ENCODE measurements at regions not wholly inside any gene's neighbourhood (a gene's known extent, or its start where the extent isn't known, plus 50 kb on each side); places are given as distances from the start of the nearest gene placed in this dataset.

DNA sequence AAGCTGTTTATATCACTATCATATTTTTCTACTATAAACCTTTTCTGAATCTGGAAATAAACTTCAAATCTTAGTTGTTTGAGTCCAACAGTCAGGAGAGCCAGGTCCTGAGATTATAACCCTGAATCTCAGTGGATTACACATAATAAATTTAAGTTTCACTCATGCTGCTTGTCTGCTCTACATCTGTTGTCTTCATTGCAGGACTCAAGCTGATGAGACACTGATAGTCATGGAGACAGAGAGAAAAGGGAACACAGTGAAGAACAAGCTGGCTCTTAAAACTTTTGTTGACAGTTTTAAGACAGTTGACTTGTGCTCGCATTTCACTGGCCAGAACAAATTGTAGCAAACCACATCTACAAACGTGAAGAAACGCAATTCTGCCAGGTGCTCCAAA is 327.0 kb upstream of the CTSO start:
- H3K9me3 ChIP-seq (ENCODE audit: control extremely low read depth in 1 of 3, control insufficient read depth in 2 of 3, insufficient read depth in 1 of 3, low read length in 2 of 3), result peaks cover 0 to 1% (median 0%) of the 10 kb centered on the region in 3 donors
- Mint-ChIP-seq H3K4me3 (no peak overlapping the region), H3K27me3 (no peaks in the 10 kb centered on the region), H3K27ac (no peak overlapping the region), H3K4me1 (no peaks in the 10 kb centered on the region), H3K9me3 (ENCODE audit: insufficient read depth) (peaks cover 4% of the 10 kb centered on the region)
- no peaks in the 10 kb centered on the region for H3K4me1 ChIP-seq (ENCODE audit: control insufficient read depth in 2 of 2, insufficient read depth in 2 of 2, low read length in 2 of 2)
- H3K36me3 ChIP-seq (replicated peaks in 1 of 2; ENCODE audit: control extremely low read depth in 1 of 2, control insufficient read depth in 1 of 2, extremely low read depth in 1 of 2, insufficient read depth in 2 of 2, low read length in 1 of 2), result no peaks in the 10 kb centered on the region
- WGBS (ENCODE audit: insufficient coverage), result no CpG with 5 or more reads among the region's 3 CpGs
- H4K20me1 ChIP-seq (ENCODE audit: control insufficient read depth, insufficient read depth, low read length, poor library complexity, severe bottlenecking), result no peaks in the 10 kb centered on the region
- no peak overlapping the region for H3K9ac ChIP-seq (ENCODE audit: low read length)
- intact Hi-C loops (cut with micrococcal nuclease), result no loop called here
- ChIA-PET POLR2A (no interaction called here), CTCF (no interaction called here)
- H3K27me3 ChIP-seq (replicated peaks in 1 of 4; ENCODE audit: control extremely low read depth in 1 of 4, control insufficient read depth in 3 of 4, insufficient read depth in 4 of 4, low read length in 3 of 4), result no peaks in the 10 kb centered on the region
- no peak overlapping the region for H2AFZ ChIP-seq (ENCODE audit: insufficient read depth, low read depth, low read length, poor library complexity, severe bottlenecking)
- no peak for ATAC-seq (ENCODE audit: low read depth)
- H3K79me2 ChIP-seq (ENCODE audit: control insufficient read depth, insufficient read depth, low read length), result no peaks in the 10 kb centered on the region
- no peak for TF ChIP-seq EZH2 (IDR thresholded peaks at IDR 0.05; ENCODE audit: borderline replicate concordance, insufficient read depth, low read depth, low read length, poor library complexity, severe bottlenecking)
- TF ChIP-seq, protein P1, sequence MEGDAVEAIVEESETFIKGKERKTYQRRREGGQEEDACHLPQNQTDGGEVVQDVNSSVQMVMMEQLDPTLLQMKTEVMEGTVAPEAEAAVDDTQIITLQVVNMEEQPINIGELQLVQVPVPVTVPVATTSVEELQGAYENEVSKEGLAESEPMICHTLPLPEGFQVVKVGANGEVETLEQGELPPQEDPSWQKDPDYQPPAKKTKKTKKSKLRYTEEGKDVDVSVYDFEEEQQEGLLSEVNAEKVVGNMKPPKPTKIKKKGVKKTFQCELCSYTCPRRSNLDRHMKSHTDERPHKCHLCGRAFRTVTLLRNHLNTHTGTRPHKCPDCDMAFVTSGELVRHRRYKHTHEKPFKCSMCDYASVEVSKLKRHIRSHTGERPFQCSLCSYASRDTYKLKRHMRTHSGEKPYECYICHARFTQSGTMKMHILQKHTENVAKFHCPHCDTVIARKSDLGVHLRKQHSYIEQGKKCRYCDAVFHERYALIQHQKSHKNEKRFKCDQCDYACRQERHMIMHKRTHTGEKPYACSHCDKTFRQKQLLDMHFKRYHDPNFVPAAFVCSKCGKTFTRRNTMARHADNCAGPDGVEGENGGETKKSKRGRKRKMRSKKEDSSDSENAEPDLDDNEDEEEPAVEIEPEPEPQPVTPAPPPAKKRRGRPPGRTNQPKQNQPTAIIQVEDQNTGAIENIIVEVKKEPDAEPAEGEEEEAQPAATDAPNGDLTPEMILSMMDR (IDR thresholded peaks at IDR 0.05), result no peak
- H3K4me3 ChIP-seq (ENCODE audit: control extremely low read depth in 1 of 5, extremely low read depth in 1 of 5, insufficient read depth in 1 of 5, low read depth in 2 of 5, low read length in 4 of 5), result no peak overlapping the region
- H3K27ac ChIP-seq (ENCODE audit: low read length in 2 of 2), result no peak overlapping the region
- DNase-seq, result no peak
- no peak overlapping the region for H3K4me2 ChIP-seq (replicated peaks; ENCODE audit: low read depth, low read length, poor library complexity, severe bottlenecking)

- H3K9me3 ChIP-seq (ENCODE audit: control extremely low read depth in 1 of 3, control insufficient read depth in 2 of 3, insufficient read depth in 1 of 3, low read length in 2 of 3), result no peaks in the 10 kb centered on the region
- ChIA-PET CTCF (no interaction called here), POLR2A (no interaction called here)
- H3K4me3 ChIP-seq (ENCODE audit: control extremely low read depth in 1 of 5, extremely low read depth in 1 of 5, insufficient read depth in 1 of 5, low read depth in 2 of 5, low read length in 4 of 5), result no peak overlapping the region
- H3K4me2 ChIP-seq (replicated peaks; ENCODE audit: low read depth, low read length, poor library complexity, severe bottlenecking), result no peak overlapping the region
- intact Hi-C loops (cut with micrococcal nuclease), result no loop called here
- no peak overlapping the region for H3K9ac ChIP-seq (ENCODE audit: low read length)
- Mint-ChIP-seq H3K27me3 (no peaks in the 10 kb centered on the region), H3K9me3 (ENCODE audit: insufficient read depth) (no peaks in the 10 kb centered on the region), H3K4me3 (no peak overlapping the region), H3K4me1 (no peaks in the 10 kb centered on the region), H3K27ac (no peak overlapping the region)
- H4K20me1 ChIP-seq (ENCODE audit: control insufficient read depth, insufficient read depth, low read length, poor library complexity, severe bottlenecking), result no peaks in the 10 kb centered on the region
- H3K79me2 ChIP-seq (ENCODE audit: control insufficient read depth, insufficient read depth, low read length), result no peaks in the 10 kb centered on the region
- no peak overlapping the region for H3K27ac ChIP-seq (ENCODE audit: low read length in 2 of 2)
- TF ChIP-seq, protein P1 (IDR thresholded peaks at IDR 0.05), result no peak
- no peak for TF ChIP-seq EZH2 (IDR thresholded peaks at IDR 0.05; ENCODE audit: borderline replicate concordance, insufficient read depth, low read depth, low read length, poor library complexity, severe bottlenecking)
- no peaks in the 10 kb centered on the region for H3K27me3 ChIP-seq (replicated peaks in 1 of 4; ENCODE audit: control extremely low read depth in 1 of 4, control insufficient read depth in 3 of 4, insufficient read depth in 4 of 4, low read length in 3 of 4)
- DNase-seq, result no peak
- no peak for ATAC-seq (ENCODE audit: low read depth)
- H3K36me3 ChIP-seq (replicated peaks in 1 of 2; ENCODE audit: control extremely low read depth in 1 of 2, control insufficient read depth in 1 of 2, extremely low read depth in 1 of 2, insufficient read depth in 2 of 2, low read length in 1 of 2), result no peaks in the 10 kb centered on the region
- H3K4me1 ChIP-seq (ENCODE audit: control insufficient read depth in 2 of 2, insufficient read depth in 2 of 2, low read length in 2 of 2), result no peaks in the 10 kb centered on the region
- H2AFZ ChIP-seq (ENCODE audit: insufficient read depth, low read depth, low read length, poor library complexity, severe bottlenecking), result no peak overlapping the region
These were observed 311.7 kb upstream of the CTSO start for GRCh38 chr4:156265407-156265806.

Data from B cell (primary cell).